HCT116 (cell line): ENCODE measurements at regions not wholly inside any gene's neighbourhood (a gene's known extent, or its start where the extent isn't known, plus 50 kb on each side); places are given as distances from the start of the nearest gene placed in this dataset.
"Not testable (repeated sequence)": the region's sequence is repeated elsewhere in the genome, so short reads cannot be mapped to it uniquely, and the experiment has no call there.

Experiments
- ATAC-seq: fragments of 200-7000 bp; cut with Tn5 transposase; 2 replicates; pipeline ENCODE4 v1.9.1; 2020; ENCODE audit warnings: mild to moderate bottlenecking, moderate library complexity
- BruUV-seq: library from RNA; stranded (reverse); fragments of 400-500 nt; replicated peaks from 2 replicates; lab custom pipeline; 2021; lab: Mats Ljungman, UMichigan
- CTCF ChIA-PET: fragments of 300-600 bp; sonication (Branson Sonifier 250); formaldehyde crosslinking; loops from one replicate; lab custom pipeline; 2021; ENCODE audit warnings: antibody characterized with exemption; lab: Charles Lee
- POLR2A ChIA-PET: fragments of 300-600, 350-600 bp; sonication (Branson Sonifier 250); formaldehyde crosslinking; loops from one replicate; lab custom pipeline; 2021; ENCODE audit warnings: antibody characterized with exemption; lab: Charles Lee
- RAD21 ChIA-PET, 2 experiments: fragments of 300-600 bp; sonication (Branson Sonifier 250); formaldehyde crosslinking; loops; one replicate each; lab custom pipeline; 2023; ENCODE audit warnings: low total read pairs in 2 of 2; ENCODE audit not compliant: uncharacterized antibody in 2 of 2, unreplicated experiment in 2 of 2, low non-redundant PET in 1 of 2; lab: Charles Lee
- DNase-seq: peaks from one replicate; pipeline ENCODE4 v3.0.0-alpha.2; 2010; ENCODE audit warnings: low read depth, low spot score
- H2AFZ ChIP-seq: fragments of 200-600 bp; shearing (Covaris generic), sonication (generic); 2 replicates; pipeline ENCODE4 v1.6.1; 2017; ENCODE audit warnings: low read depth, mixed run types, mixed read lengths, antibody characterized with exemption, low read length; ENCODE audit not compliant: poor library complexity, severe bottlenecking
- H3K27ac ChIP-seq: 2 replicates; pipeline ENCODE4 v1.5.1; 2012; ENCODE audit warnings: low read depth, low read length
- H3K27me3 ChIP-seq: fragments of 200-600 bp; sonication (generic); 2 replicates; pipeline ENCODE4 v1.6.1; 2016; ENCODE audit warnings: mixed run types, low read length, mixed read lengths; ENCODE audit not compliant: insufficient read depth
- H3K36me3 ChIP-seq, 2 experiments: fragments of 200-500 bp in 1 of 2; fragments of 200-600 bp in 1 of 2; sonication (Bioruptor generic) in 1 of 2; sonication (generic) in 1 of 2; 2 replicates each; pipeline versions ENCODE4 v1.5.1 to v1.6.1; 2014 to 2016; ENCODE audit warnings: low read length in 2 of 2, inconsistent platforms in 1 of 2, mixed read lengths in 1 of 2, mixed run types in 1 of 2; ENCODE audit not compliant: insufficient read depth in 2 of 2, control insufficient read depth in 1 of 2
- H3K4me1 ChIP-seq, 2 experiments: fragments of 200-600 bp in 1 of 2; sonication (generic) in 1 of 2; 2 replicates each; pipeline versions ENCODE4 v1.5.1 to v1.6.1; 2012 to 2017; ENCODE audit warnings: low read length in 2 of 2, inconsistent platforms in 1 of 2, mild to moderate bottlenecking in 1 of 2, mixed read lengths in 1 of 2, mixed run types in 1 of 2, moderate library complexity in 1 of 2; ENCODE audit not compliant: insufficient read depth in 2 of 2, control insufficient read depth in 1 of 2
- H3K4me2 ChIP-seq: fragments of 200-600 bp; sonication (generic); 2 replicates; pipeline ENCODE4 v1.6.1; 2017; ENCODE audit warnings: mixed run types, low read length, mixed read lengths
- H3K4me3 ChIP-seq, 2 experiments: fragments of 200-600 bp in 1 of 2; sonication (generic) in 1 of 2; replicated peaks in 1 of 2; 2 replicates each; pipeline ENCODE4 v1.5.1; 2011 to 2016; ENCODE audit warnings: low read length in 2 of 2, control low read depth in 1 of 2, low read depth in 1 of 2, mild to moderate bottlenecking in 1 of 2, mixed read lengths in 1 of 2, mixed run types in 1 of 2
- H3K79me2 ChIP-seq: fragments of 200-600 bp; sonication (generic); 2 replicates; pipeline ENCODE4 v1.6.1; 2017; ENCODE audit warnings: mild to moderate bottlenecking, mixed run types, low read length, moderate library complexity, mixed read lengths; ENCODE audit not compliant: insufficient read depth
- H3K9ac ChIP-seq: fragments of 200-600 bp; sonication (generic); 2 replicates; pipeline ENCODE4 v1.6.1; 2016; ENCODE audit warnings: low read length, mixed read lengths
- H3K9me2 ChIP-seq: fragments of 200-600 bp; sonication (generic), shearing (Covaris generic); 2 replicates; pipeline ENCODE4 v1.6.1; 2017; ENCODE audit warnings: mixed run types, mild to moderate bottlenecking, moderate library complexity; ENCODE audit not compliant: insufficient read depth
- H3K9me3 ChIP-seq, 2 experiments: fragments of 200-500 bp in 1 of 2; fragments of 200-600 bp in 1 of 2; sonication (Bioruptor generic) in 1 of 2; sonication (generic) in 1 of 2; 2 replicates each; pipeline ENCODE4 v1.6.1; 2014 to 2017; ENCODE audit warnings: low read length in 2 of 2, mixed read lengths in 2 of 2, inconsistent platforms in 1 of 2, low read depth in 1 of 2, mild to moderate bottlenecking in 1 of 2, mixed run types in 1 of 2, moderate library complexity in 1 of 2; ENCODE audit not compliant: control insufficient read depth in 1 of 2, insufficient read depth in 1 of 2
- H4K20me1 ChIP-seq: fragments of 200-600 bp; sonication (generic), shearing (Covaris generic); 2 replicates; pipeline ENCODE4 v1.6.1; 2017; ENCODE audit warnings: mixed run types, mild to moderate bottlenecking, moderate library complexity; ENCODE audit not compliant: insufficient read depth
- ATF3 ChIP-seq: IDR thresholded peaks from 2 replicates; pipeline ENCODE4 v1.6.1; 2012
- CEBPB ChIP-seq: IDR thresholded peaks from 2 replicates; pipeline ENCODE4 v1.6.1; 2012; ENCODE audit warnings: low read depth
- EZH2phosphoT487 ChIP-seq: fragments of 200-600 bp; IDR thresholded peaks from 2 replicates; pipeline ENCODE4 v1.6.1; 2018; ENCODE audit warnings: antibody characterized with exemption, borderline replicate concordance
- POLR2A ChIP-seq: IDR thresholded peaks from 2 replicates; pipeline ENCODE4 v1.7.0; 2011; ENCODE audit warnings: borderline replicate concordance; ENCODE audit not compliant: insufficient read depth, insufficient read length; ENCODE audit errors: extremely low read depth
- REST ChIP-seq: IDR thresholded peaks from 2 replicates; pipeline ENCODE4 v1.6.1; 2012; ENCODE audit warnings: low read depth
- SIN3A ChIP-seq: IDR thresholded peaks from 2 replicates; pipeline ENCODE4 v1.6.1; 2012; ENCODE audit warnings: low read depth
- SP1 ChIP-seq: IDR thresholded peaks from 2 replicates; pipeline ENCODE4 v1.6.1; 2012; ENCODE audit warnings: low read depth
- SRF ChIP-seq: IDR thresholded peaks from 2 replicates; pipeline ENCODE4 v1.6.1; 2012; ENCODE audit warnings: low read depth
- TCF7L2 ChIP-seq: IDR thresholded peaks from 2 replicates; pipeline ENCODE4 v1.7.0; 2011; ENCODE audit warnings: borderline replicate concordance, inconsistent platforms; ENCODE audit not compliant: insufficient read depth, insufficient read length; ENCODE audit errors: extremely low read depth
- YY1 ChIP-seq: IDR thresholded peaks from 2 replicates; pipeline ENCODE4 v1.6.1; 2011; ENCODE audit warnings: low read length, low read depth, moderate library complexity, mild to moderate bottlenecking; ENCODE audit not compliant: insufficient replicate concordance; ENCODE audit errors: extremely low read depth
- intact Hi-C: fragments of 100-400 bp; cut with micrococcal nuclease; formaldehyde crosslinking; loops from 2 replicates; pipeline ENCODE4 v1.10.0; 2022
- TF ChIP-seq, protein P1 (sequence below): IDR thresholded peaks from 2 replicates; pipeline ENCODE4 v1.6.1; 2011; ENCODE audit warnings: mild to moderate bottlenecking, low read length, moderate library complexity; ENCODE audit not compliant: insufficient replicate concordance; ENCODE audit errors: extremely low read depth

GRCh38 chr5:20305463-20305862 lies 317.5 kb upstream of the CDH18 start:
- Histone ChIP-seq H3K9me3 (peaks cover 0 to 9% of the 10 kb centered on the region in 2 experiments; a peak in 1 of 4 replicates), H4K20me1 (no peaks in the 10 kb centered on the region), H3K4me3 (no peak overlapping the region), H3K9ac (no peak overlapping the region), H3K4me1 (no peaks in the 10 kb centered on the region), H2AFZ (no peak overlapping the region), H3K4me2 (no peak overlapping the region), H3K36me3 (no peaks in the 10 kb centered on the region), H3K79me2 (no peaks in the 10 kb centered on the region), H3K9me2 (no peaks in the 10 kb centered on the region), H3K27me3 (no peaks in the 10 kb centered on the region), H3K27ac (no peak overlapping the region)
- ATAC-seq (no peak), DNase-seq (no peak)
- CTCF ChIA-PET: no interaction called here
- POLR2A ChIA-PET: no interaction called here
- no TSS peak for BruUV-seq
- intact Hi-C loops: no loop called here
- no peak for TF ChIP-seq SP1
- no peak for TF ChIP-seq EZH2phosphoT487
- no peak for TF ChIP-seq ATF3
- TF ChIP-seq, protein P1, sequence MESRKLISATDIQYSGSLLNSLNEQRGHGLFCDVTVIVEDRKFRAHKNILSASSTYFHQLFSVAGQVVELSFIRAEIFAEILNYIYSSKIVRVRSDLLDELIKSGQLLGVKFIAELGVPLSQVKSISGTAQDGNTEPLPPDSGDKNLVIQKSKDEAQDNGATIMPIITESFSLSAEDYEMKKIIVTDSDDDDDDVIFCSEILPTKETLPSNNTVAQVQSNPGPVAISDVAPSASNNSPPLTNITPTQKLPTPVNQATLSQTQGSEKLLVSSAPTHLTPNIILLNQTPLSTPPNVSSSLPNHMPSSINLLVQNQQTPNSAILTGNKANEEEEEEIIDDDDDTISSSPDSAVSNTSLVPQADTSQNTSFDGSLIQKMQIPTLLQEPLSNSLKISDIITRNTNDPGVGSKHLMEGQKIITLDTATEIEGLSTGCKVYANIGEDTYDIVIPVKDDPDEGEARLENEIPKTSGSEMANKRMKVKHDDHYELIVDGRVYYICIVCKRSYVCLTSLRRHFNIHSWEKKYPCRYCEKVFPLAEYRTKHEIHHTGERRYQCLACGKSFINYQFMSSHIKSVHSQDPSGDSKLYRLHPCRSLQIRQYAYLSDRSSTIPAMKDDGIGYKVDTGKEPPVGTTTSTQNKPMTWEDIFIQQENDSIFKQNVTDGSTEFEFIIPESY: no peak
- TF ChIP-seq YY1: no peak
- TF ChIP-seq CEBPB: no peak
- TF ChIP-seq TCF7L2: no peak
- TF ChIP-seq SIN3A: no peak
- TF ChIP-seq REST: no peak
- no peak for TF ChIP-seq POLR2A
- no peak for TF ChIP-seq SRF
- RAD21 ChIA-PET: no interaction called here

DNA sequence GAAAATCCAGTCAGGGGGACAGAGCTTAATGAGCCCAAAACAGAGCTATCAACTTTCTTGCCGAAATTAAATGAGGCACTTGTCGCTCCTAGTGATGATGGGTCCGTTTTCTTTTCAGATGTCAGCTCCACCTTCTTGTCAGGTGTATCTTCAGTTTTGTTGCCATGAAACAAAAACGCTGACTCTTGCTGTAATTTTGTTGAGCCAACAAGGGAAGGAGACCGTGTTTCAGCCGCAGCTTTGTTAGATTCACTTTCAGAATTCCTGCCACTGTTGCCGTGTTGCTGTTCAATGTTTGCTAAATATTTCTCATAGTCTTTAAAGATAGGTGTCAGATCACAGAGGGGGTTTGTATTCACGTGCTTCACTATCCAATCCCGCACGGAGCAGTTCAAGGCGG lies 316.6 kb upstream of the CDH18 start:
- H3K4me2 ChIP-seq, POLR2A ChIA-PET, H3K36me3 ChIP-seq, H3K4me1 ChIP-seq, H3K27me3 ChIP-seq, ATAC-seq, H3K79me2 ChIP-seq, H3K9ac ChIP-seq, RAD21 ChIA-PET, H3K9me2 ChIP-seq, CTCF ChIA-PET, intact Hi-C loops, H3K4me3 ChIP-seq, H2AFZ ChIP-seq, H4K20me1 ChIP-seq, H3K27ac ChIP-seq, DNase-seq, BruUV-seq: not testable (repeated sequence)
- H3K9me3 ChIP-seq: peaks cover 0 to 14% of the 10 kb centered on the region in 2 experiments; a peak in 1 of 4 replicates
